ENCODE measurements at regions not wholly inside any gene's neighbourhood (a gene's known extent, or its start where the extent isn't known, plus 50 kb on each side); places are given as distances from the start of the nearest gene placed in this dataset.

DNA sequence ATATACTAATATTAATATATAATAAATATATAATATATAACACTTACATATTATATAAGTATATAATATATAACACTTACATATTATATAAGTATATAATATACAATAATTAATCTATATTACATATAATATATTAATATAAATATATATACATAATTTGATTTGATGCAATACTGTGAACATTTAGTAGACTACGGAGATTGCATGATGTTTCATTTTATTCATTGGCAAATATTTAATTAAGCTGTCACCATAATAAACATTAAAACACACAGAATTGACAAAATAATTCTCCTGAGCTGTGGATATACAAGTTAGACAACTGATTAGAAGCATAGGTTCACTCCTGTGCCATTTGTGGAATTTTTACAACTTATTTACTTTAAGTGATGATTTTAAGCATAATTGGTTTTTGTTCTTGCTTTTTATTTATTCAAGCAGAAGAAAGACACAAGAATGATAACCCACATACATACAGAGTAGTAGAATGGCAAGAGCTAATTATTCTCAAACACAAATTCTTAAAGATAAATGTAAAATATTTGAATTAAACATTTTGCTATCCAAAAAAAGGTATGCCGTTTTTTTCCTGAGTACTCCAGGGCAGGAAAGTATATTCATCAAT is 65.8 kb upstream of the TOP3B start:
- no peak overlapping the region for H3K4me3 ChIP-seq (ENCODE audit: low read length)
- no peak for DNase-seq (ENCODE audit: low read depth)
- no peak for TF ChIP-seq CTCF (conservative IDR thresholded peaks at IDR 0.05; ENCODE audit: low read length)

- no peak for DNase-seq (ENCODE audit: low read depth)
- no peak overlapping the region for H3K4me3 ChIP-seq (ENCODE audit: low read length)
- no peak for TF ChIP-seq CTCF (conservative IDR thresholded peaks at IDR 0.05; ENCODE audit: low read length)
Observed at GRCh38 chr22:22047776-22048175, 65.2 kb upstream of the TOP3B start.

DNA sequence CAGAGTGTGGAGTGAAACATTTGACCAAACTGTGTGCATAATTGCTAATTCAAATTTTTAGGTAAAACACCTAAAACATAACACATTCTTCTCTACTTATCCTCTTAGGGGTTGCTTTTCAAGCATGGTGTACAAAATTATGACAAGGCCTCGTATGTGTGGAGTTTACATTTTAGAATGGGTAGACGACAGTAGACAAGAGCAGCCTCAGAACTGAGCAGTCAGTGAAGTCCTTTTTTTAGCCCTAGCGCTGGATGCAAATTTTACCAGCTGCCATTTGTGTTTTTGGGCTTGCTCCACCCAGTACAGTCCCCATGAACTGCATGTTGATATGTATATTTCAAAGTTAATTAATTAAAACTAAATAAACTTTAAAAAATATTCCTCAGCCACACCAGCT is 64.7 kb upstream of the TOP3B start:
- no peak for DNase-seq (ENCODE audit: low read depth)
- no peak overlapping the region for H3K4me3 ChIP-seq (ENCODE audit: low read length)
- TF ChIP-seq CTCF (conservative IDR thresholded peaks at IDR 0.05; ENCODE audit: low read length): no peak

- no peak overlapping the region for H3K4me3 ChIP-seq (ENCODE audit: low read length)
- no peak for DNase-seq (ENCODE audit: low read depth)
- TF ChIP-seq CTCF (conservative IDR thresholded peaks at IDR 0.05; ENCODE audit: low read length): no peak
Observed at GRCh38 chr22:22046370-22046769, 63.8 kb upstream of the TOP3B start.

- no peak overlapping the region for H3K4me3 ChIP-seq (ENCODE audit: low read length)
- TF ChIP-seq CTCF (conservative IDR thresholded peaks at IDR 0.05; ENCODE audit: low read length): no peak
- DNase-seq (ENCODE audit: low read depth): no peak
Observed at GRCh38 chr22:22045571-22046335, 63.2 kb upstream of the TOP3B start.

DNA sequence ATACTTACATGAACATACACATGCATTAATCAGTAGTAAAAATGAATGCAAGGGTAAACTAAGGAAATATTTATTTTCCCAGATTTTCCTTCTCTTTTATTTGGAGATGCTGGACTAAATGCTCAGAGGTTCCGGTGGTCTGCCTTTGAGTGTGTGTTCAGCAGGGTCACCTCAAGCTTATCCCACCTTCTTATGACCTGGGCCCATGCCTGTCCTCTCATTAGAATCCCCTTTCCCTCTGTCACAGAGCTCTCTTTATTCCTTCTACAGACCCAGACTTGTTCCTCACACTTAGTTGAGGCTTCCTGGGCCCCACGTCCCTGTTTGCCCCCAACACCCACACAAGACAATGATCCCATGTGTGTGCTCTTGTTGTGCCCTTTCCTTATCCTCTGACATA is 61.6 kb upstream of the TOP3B start:
- H3K4me3 ChIP-seq (ENCODE audit: low read length): no peak overlapping the region
- no peak for TF ChIP-seq CTCF (conservative IDR thresholded peaks at IDR 0.05; ENCODE audit: low read length)
- no peak for DNase-seq (ENCODE audit: low read depth)
